ENCODE measurements at regions not wholly inside any gene's neighbourhood (a gene's known extent, or its start where the extent isn't known, plus 50 kb on each side); places are given as distances from the start of the nearest gene placed in this dataset.

DNA sequence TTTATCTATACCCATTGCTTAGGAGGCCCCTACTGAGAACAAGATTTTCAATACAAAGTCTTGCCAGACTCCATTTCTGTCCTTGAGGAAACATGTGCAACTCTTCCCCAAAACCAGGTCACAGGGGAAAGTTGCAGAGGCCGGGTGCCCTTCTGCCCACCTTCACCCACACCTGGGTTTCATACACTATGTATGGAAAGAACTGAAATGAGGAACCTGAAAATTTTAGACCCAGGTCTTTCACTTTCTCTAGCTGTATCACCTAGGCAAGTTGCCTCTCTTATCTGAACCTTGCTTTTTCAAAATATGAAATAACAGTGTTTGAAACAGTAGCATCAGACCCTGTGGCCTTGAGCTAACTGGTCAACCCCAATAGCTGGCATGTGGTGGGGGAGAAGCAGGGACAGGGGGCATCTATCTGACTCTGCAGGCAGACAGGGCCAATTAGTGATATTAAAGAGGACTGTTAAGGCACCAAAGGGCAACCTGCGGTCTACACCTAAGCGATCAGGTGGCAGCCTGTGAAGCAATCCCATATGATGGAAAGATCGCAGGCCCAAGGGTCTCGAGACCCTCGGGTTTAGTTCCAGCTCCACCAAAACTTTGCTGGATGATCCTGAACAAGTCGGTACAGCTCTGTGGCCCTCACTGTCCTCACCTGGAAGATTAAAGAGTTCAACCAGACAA, 346.5 kb downstream of the BCL11B start:
- Histone ChIP-seq H3K4me3 (replicated peaks in 1 of 3; ENCODE audit: insufficient read depth in 1 of 3, low read depth in 2 of 3, low read length in 3 of 3) (no peak overlapping the region), H3K4me2 (ENCODE audit: low read depth, low read length) (no peak overlapping the region), H2AFZ (ENCODE audit: low read length) (no peak overlapping the region), H3K4me1 (ENCODE audit: insufficient read depth, low read length) (no peaks in the 10 kb centered on the region), H3K27me3 (ENCODE audit: control insufficient read depth in 1 of 2, insufficient read depth in 2 of 2, low read length in 2 of 2) (peaks cover 0 to 4% of the 10 kb centered on the region in 2 experiments; a peak in 1 of 5 replicates), H3K9ac (ENCODE audit: insufficient read depth, low read depth, low read length) (no peak overlapping the region), H4K20me1 (ENCODE audit: insufficient read depth, low read length) (no peaks in the 10 kb centered on the region), H3K36me3 (replicated peaks in 1 of 2; ENCODE audit: control insufficient read depth in 1 of 2, insufficient read depth in 2 of 2, low read length in 2 of 2) (no peaks in the 10 kb centered on the region), H3K9me3 (ENCODE audit: low read length) (0 out of 2 replicates have a peak, but pooled peaks cover 4% of the 10 kb centered on the region), H3K27ac (ENCODE audit: extremely low read length, insufficient read depth, low read length) (no peak overlapping the region), H3K79me2 (ENCODE audit: insufficient read depth, low read length) (no peaks in the 10 kb centered on the region)
- FAIRE-seq (no peak), ATAC-seq (no peak), DNase-seq (ENCODE audit: low spot score) (no peak)
- no peak for TF ChIP-seq ZBTB21 (CRISPR knock-in tag; IDR thresholded peaks at IDR 0.05)
- TF ChIP-seq TCF12 (IDR thresholded peaks at IDR 0.05) = no peak
- TF ChIP-seq TCF12 (CRISPR knock-in tag; IDR thresholded peaks at IDR 0.05) = no peak
- TF ChIP-seq ZNF563 (CRISPR knock-in tag; IDR thresholded peaks at IDR 0.05) = no peak
- no peak for TF ChIP-seq MZF1 (CRISPR knock-in tag; IDR thresholded peaks at IDR 0.05; ENCODE audit: borderline replicate concordance)
- no peak for TF ChIP-seq ZNF737 (CRISPR knock-in tag; IDR thresholded peaks at IDR 0.05; ENCODE audit: borderline replicate concordance)
- TF ChIP-seq NCOR1 (IDR thresholded peaks at IDR 0.05; ENCODE audit: borderline replicate concordance, low read length) = no peak
- ChIA-PET CTCF (ENCODE audit: low intra/inter-chr PET ratio, low total read pairs) (no interaction called here), POLR2A (no interaction called here)
- in situ Hi-C loops (cut with HindIII; ENCODE audit: extremely low pct_ligation_motif_present, low pct_unique_long_range_greater_than_20kb) (no loop called here), intact Hi-C loops (cut with micrococcal nuclease; ENCODE audit: unreplicated experiment) (no loop called here)
- BruUV-seq (replicated peaks) = no TSS peak
- WGBS (ENCODE audit: low lambda C conversion rate) = 34% methylated on average over 6 of the region's 7 CpGs

DNA sequence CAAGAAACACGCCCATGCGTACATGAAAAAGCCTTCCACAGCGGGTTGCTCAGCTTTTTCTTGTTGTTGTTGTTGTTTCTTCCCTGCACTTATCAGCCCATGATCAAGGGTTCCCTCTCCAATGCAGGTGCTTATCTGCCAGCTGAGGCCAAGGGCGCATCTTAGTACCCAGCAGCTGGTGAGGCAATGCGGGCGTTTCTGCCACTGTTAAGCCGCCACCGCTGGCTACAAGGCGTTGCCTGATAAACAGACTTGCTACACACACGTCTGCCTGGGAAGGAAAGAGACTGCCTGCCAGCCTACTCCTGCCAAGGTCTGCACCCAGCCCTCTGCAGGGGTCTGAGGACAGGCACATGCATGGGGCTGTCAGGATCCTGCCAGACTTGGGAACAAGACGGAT, 345.9 kb downstream of the BCL11B start:
- CTCF ChIA-PET (ENCODE audit: low intra/inter-chr PET ratio, low total read pairs) = no interaction called here
- intact Hi-C loops (cut with micrococcal nuclease; ENCODE audit: unreplicated experiment) = no loop called here
- no peak for ATAC-seq
- TF ChIP-seq SMARCC2 (IDR thresholded peaks at IDR 0.05) (no peak), ZNF367 (CRISPR knock-in tag; IDR thresholded peaks at IDR 0.05; ENCODE audit: borderline replicate concordance) (no peak), ZNF34 (CRISPR knock-in tag; IDR thresholded peaks at IDR 0.05; ENCODE audit: borderline replicate concordance) (no peak), HDAC2 (CRISPR knock-in tag; IDR thresholded peaks at IDR 0.05) (no peak), ATF2 (CRISPR knock-in tag; IDR thresholded peaks at IDR 0.05) (no peak), NFATC3 (CRISPR knock-in tag; IDR thresholded peaks at IDR 0.05) (no peak), U2AF2 (IDR thresholded peaks at IDR 0.05; ENCODE audit: low read depth, low read length) (no peak)
- TF ChIP-seq, protein P1, sequence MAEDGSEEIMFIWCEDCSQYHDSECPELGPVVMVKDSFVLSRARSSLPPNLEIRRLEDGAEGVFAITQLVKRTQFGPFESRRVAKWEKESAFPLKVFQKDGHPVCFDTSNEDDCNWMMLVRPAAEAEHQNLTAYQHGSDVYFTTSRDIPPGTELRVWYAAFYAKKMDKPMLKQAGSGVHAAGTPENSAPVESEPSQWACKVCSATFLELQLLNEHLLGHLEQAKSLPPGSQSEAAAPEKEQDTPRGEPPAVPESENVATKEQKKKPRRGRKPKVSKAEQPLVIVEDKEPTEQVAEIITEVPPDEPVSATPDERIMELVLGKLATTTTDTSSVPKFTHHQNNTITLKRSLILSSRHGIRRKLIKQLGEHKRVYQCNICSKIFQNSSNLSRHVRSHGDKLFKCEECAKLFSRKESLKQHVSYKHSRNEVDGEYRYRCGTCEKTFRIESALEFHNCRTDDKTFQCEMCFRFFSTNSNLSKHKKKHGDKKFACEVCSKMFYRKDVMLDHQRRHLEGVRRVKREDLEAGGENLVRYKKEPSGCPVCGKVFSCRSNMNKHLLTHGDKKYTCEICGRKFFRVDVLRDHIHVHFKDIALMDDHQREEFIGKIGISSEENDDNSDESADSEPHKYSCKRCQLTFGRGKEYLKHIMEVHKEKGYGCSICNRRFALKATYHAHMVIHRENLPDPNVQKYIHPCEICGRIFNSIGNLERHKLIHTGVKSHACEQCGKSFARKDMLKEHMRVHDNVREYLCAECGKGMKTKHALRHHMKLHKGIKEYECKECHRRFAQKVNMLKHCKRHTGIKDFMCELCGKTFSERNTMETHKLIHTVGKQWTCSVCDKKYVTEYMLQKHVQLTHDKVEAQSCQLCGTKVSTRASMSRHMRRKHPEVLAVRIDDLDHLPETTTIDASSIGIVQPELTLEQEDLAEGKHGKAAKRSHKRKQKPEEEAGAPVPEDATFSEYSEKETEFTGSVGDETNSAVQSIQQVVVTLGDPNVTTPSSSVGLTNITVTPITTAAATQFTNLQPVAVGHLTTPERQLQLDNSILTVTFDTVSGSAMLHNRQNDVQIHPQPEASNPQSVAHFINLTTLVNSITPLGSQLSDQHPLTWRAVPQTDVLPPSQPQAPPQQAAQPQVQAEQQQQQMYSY (CRISPR knock-in tag; IDR thresholded peaks at IDR 0.05) = no peak

More for the DNA sequence above, 345.9 kb downstream of the BCL11B start:
- Histone ChIP-seq H3K79me2 (ENCODE audit: insufficient read depth, low read length) (no peaks in the 10 kb centered on the region), H3K4me1 (ENCODE audit: insufficient read depth, low read length) (no peaks in the 10 kb centered on the region), H3K9me3 (ENCODE audit: low read length) (0 out of 2 replicates have a peak, but pooled peaks cover 4% of the 10 kb centered on the region), H3K4me3 (replicated peaks in 1 of 3; ENCODE audit: insufficient read depth in 1 of 3, low read depth in 2 of 3, low read length in 3 of 3) (no peak overlapping the region), H3K4me2 (ENCODE audit: low read depth, low read length) (no peak overlapping the region), H3K36me3 (replicated peaks in 1 of 2; ENCODE audit: control insufficient read depth in 1 of 2, insufficient read depth in 2 of 2, low read length in 2 of 2) (no peaks in the 10 kb centered on the region), H3K27me3 (ENCODE audit: control insufficient read depth in 1 of 2, insufficient read depth in 2 of 2, low read length in 2 of 2) (peaks cover 0 to 4% of the 10 kb centered on the region in 2 experiments; a peak in 1 of 5 replicates), H2AFZ (ENCODE audit: low read length) (no peak overlapping the region), H3K27ac (ENCODE audit: extremely low read length, insufficient read depth, low read length) (no peak overlapping the region), H3K9ac (ENCODE audit: insufficient read depth, low read depth, low read length) (no peak overlapping the region), H4K20me1 (ENCODE audit: insufficient read depth, low read length) (no peaks in the 10 kb centered on the region)
- in situ Hi-C loops (cut with HindIII; ENCODE audit: extremely low pct_ligation_motif_present, low pct_unique_long_range_greater_than_20kb) = no loop called here
- no peak for FAIRE-seq
- no peak for DNase-seq (ENCODE audit: low spot score)
- BruUV-seq (replicated peaks) = no TSS peak
- 33% methylated on average over 10 of the region's 11 CpGs for WGBS (ENCODE audit: low lambda C conversion rate)
- POLR2A ChIA-PET = no interaction called here

All from HepG2 (cell line).